DND-41 (cell line): ENCODE measurements at regions not wholly inside any gene's neighbourhood (a gene's known extent, or its start where the extent isn't known, plus 50 kb on each side); places are given as distances from the start of the nearest gene placed in this dataset.

Experiments used
- ATAC-seq: fragments of 200-7000 bp; cut with Tn5 transposase; 3 replicates; pipeline ENCODE4 v1.9.1; 2021; ENCODE audit warnings: low read depth; ENCODE audit not compliant: insufficient read depth
- DNase-seq: peaks from one replicate; pipeline ENCODE4 v3.0.0-alpha.2; 2020
- H2AFZ ChIP-seq: 2 replicates; pipeline ENCODE4 v1.6.0; 2012; ENCODE audit warnings: low read depth, low read length
- H3K27ac ChIP-seq: 2 replicates; pipeline ENCODE4 v1.5.1; 2012; ENCODE audit warnings: low read length, inconsistent platforms
- H3K27me3 ChIP-seq: fragments of 200-600 bp; sonication (generic); 2 replicates; pipeline ENCODE4 v1.6.0; 2012; ENCODE audit warnings: low read length, mild to moderate bottlenecking, inconsistent platforms; ENCODE audit not compliant: insufficient read depth, poor library complexity
- H3K36me3 ChIP-seq: 2 replicates; pipeline ENCODE4 v1.5.1; 2012; ENCODE audit warnings: low read length, inconsistent platforms; ENCODE audit not compliant: insufficient read depth
- H3K4me1 ChIP-seq: 2 replicates; pipeline ENCODE4 v1.5.1; 2012; ENCODE audit warnings: mild to moderate bottlenecking, low read length; ENCODE audit not compliant: insufficient read depth
- H3K4me2 ChIP-seq: 2 replicates; pipeline ENCODE4 v1.6.0; 2012; ENCODE audit warnings: mild to moderate bottlenecking, moderate library complexity, low read length, inconsistent platforms; ENCODE audit not compliant: insufficient read depth
- H3K4me3 ChIP-seq, 2 experiments: fragments of 200-600 bp in 1 of 2; shearing (Covaris generic) in 1 of 2; 2 replicates each; pipeline ENCODE4 v1.5.1; 2012 to 2016; ENCODE audit warnings: inconsistent platforms in 2 of 2, low read length in 2 of 2, mild to moderate bottlenecking in 2 of 2, low read depth in 1 of 2, moderate library complexity in 1 of 2
- H3K79me2 ChIP-seq: 2 replicates; pipeline ENCODE4 v1.6.0; 2012; ENCODE audit warnings: low read length, inconsistent platforms; ENCODE audit not compliant: insufficient read depth
- H3K9ac ChIP-seq: 2 replicates; pipeline ENCODE4 v1.6.0; 2012; ENCODE audit warnings: low read depth, mild to moderate bottlenecking, inconsistent platforms, low read length, moderate library complexity
- H3K9me3 ChIP-seq: 2 replicates; pipeline ENCODE4 v1.5.1; 2012; ENCODE audit warnings: low read length, moderate library complexity, mild to moderate bottlenecking, inconsistent platforms; ENCODE audit not compliant: insufficient read depth, severe bottlenecking
- H4K20me1 ChIP-seq: 2 replicates; pipeline ENCODE4 v1.6.0; 2012; ENCODE audit warnings: low read length; ENCODE audit not compliant: insufficient read depth
- EZH2 ChIP-seq: IDR thresholded peaks from 3 replicates; pipeline ENCODE4 v1.6.1; 2012; ENCODE audit warnings: borderline replicate concordance, low read depth, mild to moderate bottlenecking, moderate library complexity, low read length, inconsistent platforms; ENCODE audit not compliant: severe bottlenecking
- TF ChIP-seq, protein P1 (sequence below): IDR thresholded peaks from 2 replicates; pipeline ENCODE4 v1.5.1; 2012; ENCODE audit warnings: borderline replicate concordance, low read length, moderate library complexity, mild to moderate bottlenecking; ENCODE audit not compliant: poor library complexity, severe bottlenecking; ENCODE audit errors: extremely low read depth

DNA sequence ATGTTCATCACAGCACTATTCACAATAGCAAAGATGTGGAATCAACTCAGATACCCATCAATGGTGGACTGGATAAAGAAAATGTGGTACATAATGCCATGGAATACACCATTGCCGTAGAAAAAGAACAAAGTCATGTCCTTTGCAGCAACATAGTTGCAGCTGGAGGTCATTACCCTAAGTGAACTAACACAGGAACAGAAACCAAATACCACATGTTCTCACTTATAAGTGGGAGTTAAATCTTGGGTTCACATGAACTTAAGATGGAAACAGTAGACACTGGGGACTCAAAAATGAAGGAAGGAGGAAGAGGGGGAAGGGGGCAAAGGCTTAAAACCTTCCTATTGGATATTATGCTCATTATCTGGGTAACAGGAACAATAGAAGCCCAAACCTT lies 228.1 kb upstream of the RAB6C start:
- Histone ChIP-seq H3K27me3 (no peaks in the 10 kb centered on the region), H4K20me1 (no peaks in the 10 kb centered on the region), H3K27ac (no peak overlapping the region), H3K9me3 (no peaks in the 10 kb centered on the region), H3K4me1 (peaks cover 9% of the 10 kb centered on the region), H2AFZ (no peak overlapping the region), H3K4me3 (no peak overlapping the region), H3K79me2 (no peaks in the 10 kb centered on the region), H3K36me3 (no peaks in the 10 kb centered on the region), H3K9ac (no peak overlapping the region), H3K4me2 (no peak overlapping the region)
- no peak for ATAC-seq
- DNase-seq = no peak
- TF ChIP-seq EZH2 = no peak
- TF ChIP-seq, protein P1, sequence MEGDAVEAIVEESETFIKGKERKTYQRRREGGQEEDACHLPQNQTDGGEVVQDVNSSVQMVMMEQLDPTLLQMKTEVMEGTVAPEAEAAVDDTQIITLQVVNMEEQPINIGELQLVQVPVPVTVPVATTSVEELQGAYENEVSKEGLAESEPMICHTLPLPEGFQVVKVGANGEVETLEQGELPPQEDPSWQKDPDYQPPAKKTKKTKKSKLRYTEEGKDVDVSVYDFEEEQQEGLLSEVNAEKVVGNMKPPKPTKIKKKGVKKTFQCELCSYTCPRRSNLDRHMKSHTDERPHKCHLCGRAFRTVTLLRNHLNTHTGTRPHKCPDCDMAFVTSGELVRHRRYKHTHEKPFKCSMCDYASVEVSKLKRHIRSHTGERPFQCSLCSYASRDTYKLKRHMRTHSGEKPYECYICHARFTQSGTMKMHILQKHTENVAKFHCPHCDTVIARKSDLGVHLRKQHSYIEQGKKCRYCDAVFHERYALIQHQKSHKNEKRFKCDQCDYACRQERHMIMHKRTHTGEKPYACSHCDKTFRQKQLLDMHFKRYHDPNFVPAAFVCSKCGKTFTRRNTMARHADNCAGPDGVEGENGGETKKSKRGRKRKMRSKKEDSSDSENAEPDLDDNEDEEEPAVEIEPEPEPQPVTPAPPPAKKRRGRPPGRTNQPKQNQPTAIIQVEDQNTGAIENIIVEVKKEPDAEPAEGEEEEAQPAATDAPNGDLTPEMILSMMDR = no peak

DNA sequence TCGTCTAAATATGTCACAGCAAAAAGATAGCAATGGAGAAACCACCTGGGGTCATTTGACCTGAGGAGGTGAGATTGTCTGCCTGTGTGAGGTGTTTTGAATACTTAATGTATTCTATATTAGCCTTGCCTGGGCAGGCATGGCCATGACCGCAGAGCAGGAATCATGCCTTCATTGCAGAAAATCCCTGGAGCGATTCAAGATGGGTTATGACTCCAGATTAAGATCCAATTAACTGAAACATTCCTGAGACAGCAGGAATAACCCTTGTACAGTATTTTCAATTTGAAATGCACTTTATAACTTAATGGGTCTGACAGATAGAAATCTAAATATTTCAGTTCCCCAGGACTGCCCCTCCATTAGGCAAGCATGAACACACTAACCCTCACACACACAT lies 227.3 kb upstream of the RAB6C start:
- ATAC-seq (no peak), DNase-seq (no peak)
- no peaks in the 10 kb centered on the region for H3K36me3 ChIP-seq
- H3K4me3 ChIP-seq = no peak overlapping the region
- no peaks in the 10 kb centered on the region for H4K20me1 ChIP-seq
- H3K4me2 ChIP-seq = no peak overlapping the region
- H2AFZ ChIP-seq = no peak overlapping the region
- TF ChIP-seq EZH2 = no peak
- TF ChIP-seq, protein P1 = no peak
- H3K27ac ChIP-seq = no peak overlapping the region
- H3K9ac ChIP-seq = no peak overlapping the region
- no peaks in the 10 kb centered on the region for H3K27me3 ChIP-seq
- H3K9me3 ChIP-seq = no peaks in the 10 kb centered on the region
- H3K79me2 ChIP-seq = no peaks in the 10 kb centered on the region
- H3K4me1 ChIP-seq = peaks cover 9% of the 10 kb centered on the region

DNA sequence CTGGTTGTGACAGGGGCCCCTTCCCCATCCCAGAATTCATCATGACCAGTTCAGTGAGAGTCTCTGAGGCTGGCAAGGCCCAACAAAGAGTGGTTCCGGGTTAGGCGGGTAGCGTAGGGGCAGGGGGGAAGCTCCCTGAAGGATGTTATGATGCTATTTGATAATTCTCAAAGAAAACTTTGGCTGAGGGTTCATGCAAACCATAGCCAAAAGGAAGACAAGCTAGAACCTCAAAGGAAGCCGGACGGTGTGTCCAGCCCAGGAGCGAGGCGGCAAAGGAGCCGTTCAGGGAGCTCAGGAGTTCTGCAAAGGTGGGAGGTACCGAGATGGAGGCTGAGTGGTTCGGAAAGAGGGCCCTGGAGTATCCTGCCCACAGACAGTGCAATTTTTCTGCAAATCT lies 226.8 kb upstream of the RAB6C start:
- no peak overlapping the region for H3K4me3 ChIP-seq
- no peak overlapping the region for H3K4me2 ChIP-seq
- no peak overlapping the region for H2AFZ ChIP-seq
- no peaks in the 10 kb centered on the region for H3K9me3 ChIP-seq
- no peak for ATAC-seq
- TF ChIP-seq, protein P1 = no peak
- no peak for TF ChIP-seq EZH2
- no peaks in the 10 kb centered on the region for H3K36me3 ChIP-seq
- no peaks in the 10 kb centered on the region for H3K79me2 ChIP-seq
- no peaks in the 10 kb centered on the region for H3K27me3 ChIP-seq
- no peak for DNase-seq
- H4K20me1 ChIP-seq = no peaks in the 10 kb centered on the region
- H3K4me1 ChIP-seq = peaks cover 9% of the 10 kb centered on the region
- no peak overlapping the region for H3K27ac ChIP-seq
- H3K9ac ChIP-seq = no peak overlapping the region

DNA sequence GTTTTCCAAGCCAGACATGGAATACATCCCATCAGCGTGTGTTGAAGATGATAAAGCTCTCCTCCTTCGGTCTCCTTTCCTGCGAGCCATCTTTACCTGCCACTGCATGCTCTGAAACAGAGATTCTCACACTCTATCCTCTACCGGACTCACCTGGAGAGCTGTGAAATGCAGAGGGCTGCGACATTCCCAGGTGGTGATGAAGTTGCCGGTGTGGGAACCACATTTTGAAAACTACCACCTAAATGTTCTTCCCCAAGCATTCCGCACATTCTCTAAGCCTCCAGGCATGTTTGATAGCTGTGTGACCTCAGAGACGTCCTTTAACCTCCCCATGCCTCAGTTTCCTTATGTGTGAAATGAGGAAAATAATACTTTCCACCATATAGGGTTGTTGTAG lies 226.2 kb upstream of the RAB6C start:
- no peaks in the 10 kb centered on the region for H4K20me1 ChIP-seq
- no peak for ATAC-seq
- no peak overlapping the region for H2AFZ ChIP-seq

More for the DNA sequence above, 226.2 kb upstream of the RAB6C start:
- DNase-seq = no peak
- Histone ChIP-seq H3K4me1 (peaks cover 3% of the 10 kb centered on the region), H3K36me3 (no peaks in the 10 kb centered on the region), H3K9me3 (no peaks in the 10 kb centered on the region), H3K27ac (no peak overlapping the region), H3K9ac (no peak overlapping the region), H3K27me3 (no peaks in the 10 kb centered on the region), H3K4me3 (no peak overlapping the region), H3K4me2 (no peak overlapping the region), H3K79me2 (no peaks in the 10 kb centered on the region)
- TF ChIP-seq EZH2 = no peak
- TF ChIP-seq, protein P1 = no peak
